HG02870 (cell line): ENCODE measurements at regions not wholly inside any gene's neighbourhood (a gene's known extent, or its start where the extent isn't known, plus 50 kb on each side); places are given as distances from the start of the nearest gene placed in this dataset.
"Not testable (repeated sequence)": the region's sequence is repeated elsewhere in the genome, so short reads cannot be mapped to it uniquely, and the experiment has no call there.

Experiments used
- ATAC-seq: cut with Tn5 transposase; IDR thresholded peaks from one replicate; pipeline ENCODE4 v1.9.1; 2021; ENCODE audit warnings: mild to moderate bottlenecking, moderate library complexity; ENCODE audit not compliant: unreplicated experiment

- no peak for ATAC-seq
These were observed 163.2 kb downstream of the IER5 start for GRCh38 chr1:181251713-181252075.

- ATAC-seq: not testable (repeated sequence)
These were observed 165.1 kb downstream of the IER5 start for GRCh38 chr1:181253601-181254000.

- no peak for ATAC-seq
These were observed 166.9 kb downstream of the IER5 start for GRCh38 chr1:181255270-181255929.

- ATAC-seq: no peak
These were observed 168.6 kb downstream of the IER5 start for GRCh38 chr1:181257117-181257516.

- ATAC-seq: no peak
These were observed 170.7 kb downstream of the IER5 start for GRCh38 chr1:181259026-181259745.

GRCh38 chr1:181260271-181260670 lies 171.8 kb downstream of the IER5 start:
- no peak for ATAC-seq

GRCh38 chr1:181260994-181261393 lies 172.5 kb downstream of the IER5 start:
- ATAC-seq: no peak

GRCh38 chr1:181262069-181262468 lies 173.6 kb downstream of the IER5 start:
- ATAC-seq: no peak

GRCh38 chr1:181263444-181263843 lies 174.9 kb downstream of the IER5 start:
- no peak for ATAC-seq

GRCh38 chr1:181264821-181265220 lies 176.3 kb downstream of the IER5 start:
- ATAC-seq: no peak

- ATAC-seq: no peak
These were observed 196.5 kb downstream of the IER5 start for GRCh38 chr1:181284978-181285377.

- no peak for ATAC-seq
These were observed 188.1 kb upstream of the CACNA1E start for GRCh38 chr1:181295217-181295616.

GRCh38 chr1:181296180-181296579 lies 187.1 kb upstream of the CACNA1E start:
- no peak for ATAC-seq

GRCh38 chr1:181308098-181308497 lies 175.2 kb upstream of the CACNA1E start:
- ATAC-seq: no peak

GRCh38 chr1:181310560-181310959 lies 172.8 kb upstream of the CACNA1E start:
- no peak for ATAC-seq

GRCh38 chr1:181312946-181313345 lies 170.4 kb upstream of the CACNA1E start:
- ATAC-seq: no peak

- no peak for ATAC-seq
These were observed 169.9 kb upstream of the CACNA1E start for GRCh38 chr1:181313466-181313865.

- ATAC-seq: no peak
These were observed 169.3 kb upstream of the CACNA1E start for GRCh38 chr1:181314010-181314409.

GRCh38 chr1:181314959-181315358 lies 168.4 kb upstream of the CACNA1E start:
- no peak for ATAC-seq

- no peak for ATAC-seq
These were observed 165.9 kb upstream of the CACNA1E start for GRCh38 chr1:181317261-181317930.

- ATAC-seq: no peak
These were observed 165.1 kb upstream of the CACNA1E start for GRCh38 chr1:181318022-181318857.
